ENCODE measurements at regions not wholly inside any gene's neighbourhood (a gene's known extent, or its start where the extent isn't known, plus 50 kb on each side); places are given as distances from the start of the nearest gene placed in this dataset.

- Histone ChIP-seq H3K4me3 (ENCODE audit: low read length) (no peak overlapping the region), H3K27ac (ENCODE audit: low read depth, low read length) (no peak overlapping the region), H4K20me1 (ENCODE audit: control insufficient read depth, insufficient read depth, low read depth, low read length) (peaks cover 23% of the 10 kb centered on the region; the same call in 1 of the 2 replicates), H3F3A (ENCODE audit: control insufficient read depth, insufficient read depth) (no peaks in the 10 kb centered on the region), H3K9me2 (replicated peaks; ENCODE audit: control insufficient read depth, low read length) (no peaks in the 10 kb centered on the region), H3K27me3 (ENCODE audit: control insufficient read depth, low read length) (no peaks in the 10 kb centered on the region), H3K79me2 (ENCODE audit: control insufficient read depth, low read length) (peaks cover 29% of the 10 kb centered on the region), H3K4me1 (ENCODE audit: control insufficient read depth, low read length) (peaks cover 16% of the 10 kb centered on the region), H3K9me3 (ENCODE audit: control insufficient read depth, insufficient read depth, low read length) (no peaks in the 10 kb centered on the region), H3K4me2 (ENCODE audit: low read length) (no peak overlapping the region), H3K36me3 (ENCODE audit: control insufficient read depth, low read length) (peaks cover 20% of the 10 kb centered on the region)
- no peak for TF ChIP-seq CTCF (IDR thresholded peaks at IDR 0.05; ENCODE audit: low read depth, low read length, poor library complexity, severe bottlenecking)
- no peak for TF ChIP-seq EZH2phosphoT487 (IDR thresholded peaks at IDR 0.05; ENCODE audit: borderline replicate concordance, low read length)
Measured at GRCh38 chr12:124491856-124492420, 75.5 kb downstream of the NCOR2 start.

- H3F3A ChIP-seq (ENCODE audit: control insufficient read depth, insufficient read depth): no peaks in the 10 kb centered on the region
- TF ChIP-seq EZH2phosphoT487 (IDR thresholded peaks at IDR 0.05; ENCODE audit: borderline replicate concordance, low read length) (no peak), CTCF (IDR thresholded peaks at IDR 0.05; ENCODE audit: low read depth, low read length, poor library complexity, severe bottlenecking) (no peak)
- H3K4me3 ChIP-seq (ENCODE audit: low read length): no peak overlapping the region
- no peaks in the 10 kb centered on the region for H3K27me3 ChIP-seq (ENCODE audit: control insufficient read depth, low read length)
- H3K27ac ChIP-seq (ENCODE audit: low read depth, low read length): no peak overlapping the region
- peaks cover 21% of the 10 kb centered on the region; the same call in 1 of the 2 replicates for H4K20me1 ChIP-seq (ENCODE audit: control insufficient read depth, insufficient read depth, low read depth, low read length)
- peaks cover 23% of the 10 kb centered on the region for H3K79me2 ChIP-seq (ENCODE audit: control insufficient read depth, low read length)
- peaks cover 20% of the 10 kb centered on the region for H3K36me3 ChIP-seq (ENCODE audit: control insufficient read depth, low read length)
- H3K9me2 ChIP-seq (replicated peaks; ENCODE audit: control insufficient read depth, low read length): no peaks in the 10 kb centered on the region
- H3K4me1 ChIP-seq (ENCODE audit: control insufficient read depth, low read length): peaks cover 16% of the 10 kb centered on the region
- no peak overlapping the region for H3K4me2 ChIP-seq (ENCODE audit: low read length)
- H3K9me3 ChIP-seq (ENCODE audit: control insufficient read depth, insufficient read depth, low read length): no peaks in the 10 kb centered on the region
Measured at GRCh38 chr12:124491310-124491709, 76.1 kb downstream of the NCOR2 start.

GRCh38 chr12:124490584-124491305 is 76.7 kb downstream of the NCOR2 start:
- no peaks in the 10 kb centered on the region for H3K9me3 ChIP-seq (ENCODE audit: control insufficient read depth, insufficient read depth, low read length)
- H3K27me3 ChIP-seq (ENCODE audit: control insufficient read depth, low read length): no peaks in the 10 kb centered on the region
- no peaks in the 10 kb centered on the region for H3F3A ChIP-seq (ENCODE audit: control insufficient read depth, insufficient read depth)
- H3K9me2 ChIP-seq (replicated peaks; ENCODE audit: control insufficient read depth, low read length): no peaks in the 10 kb centered on the region
- no peak overlapping the region for H3K27ac ChIP-seq (ENCODE audit: low read depth, low read length)
- peaks cover 20% of the 10 kb centered on the region for H3K36me3 ChIP-seq (ENCODE audit: control insufficient read depth, low read length)
- no peak for TF ChIP-seq EZH2phosphoT487 (IDR thresholded peaks at IDR 0.05; ENCODE audit: borderline replicate concordance, low read length)
- TF ChIP-seq CTCF (IDR thresholded peaks at IDR 0.05; ENCODE audit: low read depth, low read length, poor library complexity, severe bottlenecking): no peak
- H3K79me2 ChIP-seq (ENCODE audit: control insufficient read depth, low read length): peaks cover 19% of the 10 kb centered on the region
- H3K4me3 ChIP-seq (ENCODE audit: low read length): no peak overlapping the region
- no peak overlapping the region for H3K4me2 ChIP-seq (ENCODE audit: low read length)
- peaks cover 16% of the 10 kb centered on the region for H3K4me1 ChIP-seq (ENCODE audit: control insufficient read depth, low read length)
- 0 out of 2 replicates have a peak, but pooled peaks cover 16% of the 10 kb centered on the region for H4K20me1 ChIP-seq (ENCODE audit: control insufficient read depth, insufficient read depth, low read depth, low read length)
